GM19452 (cell line): ENCODE measurements at regions not wholly inside any gene's neighbourhood (a gene's known extent, or its start where the extent isn't known, plus 50 kb on each side); places are given as distances from the start of the nearest gene placed in this dataset.

Source experiments
- ATAC-seq: cut with Tn5 transposase; IDR thresholded peaks from one replicate; pipeline ENCODE4 v1.9.1; 2021; ENCODE audit not compliant: unreplicated experiment

- ATAC-seq, result no peak
Measured at GRCh38 chr7:131197920-131198615, 129.6 kb upstream of the MKLN1 start.

DNA sequence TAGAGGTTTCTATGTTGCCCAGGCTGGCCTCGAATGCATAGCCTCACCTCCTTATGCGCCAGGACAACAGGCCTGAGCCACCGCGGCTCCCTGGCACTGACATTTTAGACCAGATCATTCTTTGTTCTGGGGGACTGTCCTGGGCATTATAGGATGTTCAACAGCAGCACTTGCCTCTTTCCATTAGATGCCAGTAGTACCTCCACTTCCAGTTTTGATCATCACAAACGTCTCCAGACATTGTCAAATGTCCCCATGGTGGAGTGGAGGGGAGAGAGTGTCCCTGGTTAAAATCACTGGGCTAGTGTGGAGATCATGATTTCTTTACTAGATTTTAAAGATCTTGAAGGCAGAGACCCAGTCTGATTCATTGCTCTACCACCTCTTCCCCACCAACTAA lies 125.2 kb upstream of the MKLN1 start:
- no peak for ATAC-seq

DNA sequence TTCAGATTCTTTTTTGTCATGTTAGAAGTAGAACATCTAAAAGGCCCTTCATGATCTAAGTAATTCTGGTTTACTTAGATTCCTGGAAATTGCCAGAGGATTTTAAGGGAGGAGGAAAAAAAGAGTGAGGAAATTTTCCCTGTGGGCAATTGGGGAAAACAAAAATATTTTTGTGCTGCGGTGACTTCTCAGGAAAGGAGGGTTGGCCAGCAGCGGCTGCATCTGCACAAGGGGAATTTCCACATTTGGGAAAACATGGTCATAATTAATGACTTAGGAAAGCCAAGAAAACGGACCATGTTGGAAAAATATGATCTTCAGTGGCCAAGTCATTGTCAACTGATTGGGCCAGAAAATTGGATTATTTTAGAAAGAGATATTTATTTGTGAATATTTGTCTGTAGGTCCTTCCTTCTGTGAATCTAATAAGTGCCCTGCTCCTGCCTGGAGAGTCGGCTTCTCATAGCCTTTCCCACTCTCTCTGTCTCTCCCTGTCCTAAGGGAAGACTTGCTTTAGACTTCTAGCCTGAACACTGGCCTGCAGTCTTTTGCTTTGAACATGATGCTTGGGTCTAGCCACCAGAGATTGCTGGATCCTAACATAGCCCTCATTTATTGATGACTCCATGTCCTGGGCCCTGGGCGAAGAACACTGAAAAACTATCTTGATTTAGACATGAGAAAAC lies 124.2 kb upstream of the MKLN1 start:
- ATAC-seq, result no peak

DNA sequence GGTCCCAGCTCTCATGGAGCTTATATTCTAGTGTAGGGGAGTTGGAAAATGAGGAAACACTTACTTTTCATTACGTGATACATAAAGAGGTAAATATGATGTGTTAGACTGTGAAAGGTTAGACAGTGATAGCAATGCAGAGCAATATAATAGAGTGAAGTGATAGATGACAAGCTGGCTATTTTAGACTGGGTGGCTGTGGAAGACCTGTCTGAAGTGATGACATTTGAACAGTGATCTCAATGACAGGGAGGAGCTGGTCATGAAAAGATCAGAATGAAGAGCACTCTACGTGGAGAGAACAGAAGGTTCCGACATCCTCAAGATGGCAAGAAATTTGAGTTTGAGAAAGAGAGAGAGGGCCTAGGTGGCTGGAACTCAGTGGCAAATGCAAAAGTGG lies 118.9 kb upstream of the MKLN1 start:
- ATAC-seq, result no peak

DNA sequence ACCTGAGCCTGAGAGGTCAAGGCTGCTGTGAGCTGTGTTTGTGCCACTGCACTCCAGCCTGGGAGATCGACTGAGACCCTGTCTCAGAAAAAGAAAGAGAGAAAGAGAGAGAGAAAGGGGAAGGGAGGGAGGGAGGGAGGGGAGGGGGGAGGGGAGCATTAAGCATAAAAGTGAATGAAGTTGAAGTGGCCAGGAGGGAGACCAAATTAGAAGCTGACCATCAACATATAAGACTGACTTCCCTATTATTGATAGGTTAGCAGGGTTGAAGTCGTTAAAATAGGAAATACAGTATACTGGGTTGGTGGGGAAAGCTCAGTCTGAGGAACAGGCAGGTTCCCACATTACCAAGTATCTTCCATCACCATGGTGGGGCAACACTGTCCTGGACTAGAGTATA lies 117.1 kb upstream of the MKLN1 start:
- no peak for ATAC-seq

DNA sequence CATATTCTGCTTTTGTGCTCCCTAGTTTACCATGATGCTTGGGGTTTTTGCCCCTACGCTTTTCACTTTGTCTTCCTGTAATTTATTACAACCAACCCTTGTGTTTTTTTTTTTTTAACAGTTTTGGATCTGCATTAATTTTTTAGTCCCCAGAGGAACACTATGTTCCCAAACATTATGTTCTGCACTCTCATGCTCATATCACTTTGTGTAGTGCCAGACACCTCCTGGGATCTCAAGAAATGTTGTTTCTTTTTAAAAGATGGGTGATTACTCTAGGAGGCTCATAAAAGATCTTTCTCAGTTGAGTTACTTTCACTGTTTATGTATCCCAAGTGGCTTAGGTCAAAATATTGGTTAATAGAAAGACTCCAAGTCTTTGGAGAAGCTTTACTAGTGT lies 116.2 kb upstream of the MKLN1 start:
- ATAC-seq, result no peak

- ATAC-seq, result no peak
Measured at GRCh38 chr7:131212114-131212513, 115.6 kb upstream of the MKLN1 start.

- peak; percentile 58 for ATAC-seq
Measured at GRCh38 chr7:131218727-131219128, 108.9 kb upstream of the MKLN1 start.

DNA sequence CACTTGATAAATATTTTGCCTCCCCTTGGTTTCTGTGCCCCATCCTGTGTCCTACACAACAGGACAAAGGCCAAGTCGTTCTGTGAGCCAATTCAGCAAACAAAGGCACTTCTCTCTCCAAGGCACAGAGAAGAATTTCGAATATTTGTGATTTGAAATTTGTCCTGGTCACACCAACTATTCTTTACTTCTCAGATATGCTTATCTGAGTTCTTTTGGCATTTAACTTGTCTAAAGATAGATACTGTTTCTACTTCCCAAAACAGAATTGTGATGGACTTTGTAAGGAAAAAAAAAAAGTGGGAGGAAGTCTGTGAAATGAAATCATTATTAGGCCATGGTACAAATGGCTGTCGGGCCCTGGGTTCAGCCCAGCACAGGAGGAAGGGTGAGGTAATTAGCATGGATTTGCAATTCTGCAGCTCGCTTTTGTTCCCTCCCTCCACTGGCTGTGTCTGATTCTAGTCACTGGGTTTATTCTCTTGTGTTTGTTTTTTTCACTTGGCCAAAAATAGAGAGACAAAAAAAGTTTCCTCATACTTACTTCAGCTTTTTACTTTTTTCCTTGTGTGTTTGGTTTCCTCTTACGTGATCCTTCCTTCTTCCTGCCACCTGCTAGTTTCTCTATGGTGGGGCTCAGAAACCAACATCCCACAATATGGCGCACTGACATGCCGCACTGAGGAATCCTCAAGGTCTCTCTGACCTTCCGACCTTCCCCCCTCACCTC lies 108.2 kb upstream of the MKLN1 start:
- ATAC-seq, result no peak

DNA sequence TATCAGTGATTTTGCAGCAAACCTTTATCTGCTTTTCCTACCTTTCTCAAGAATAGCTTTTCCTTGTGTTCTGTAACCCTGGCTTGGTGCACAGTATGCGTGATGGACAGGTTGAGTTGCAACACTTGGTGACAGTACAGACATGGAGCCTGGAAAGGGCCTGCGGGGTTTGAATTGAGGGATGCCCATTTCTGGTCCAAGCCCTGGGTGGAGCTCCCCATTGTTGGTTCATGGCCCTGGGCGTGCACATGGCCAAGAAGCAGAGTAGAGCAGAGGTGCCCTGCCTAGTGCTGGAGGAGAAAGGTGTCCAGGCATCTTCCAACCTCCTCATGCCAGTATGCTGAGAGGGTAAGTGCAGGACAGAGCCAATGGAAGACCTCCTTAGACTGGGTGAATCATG lies 106.6 kb upstream of the MKLN1 start:
- ATAC-seq, result no peak

- no peak for ATAC-seq
Measured at GRCh38 chr7:131222171-131222570, 105.5 kb upstream of the MKLN1 start.

DNA sequence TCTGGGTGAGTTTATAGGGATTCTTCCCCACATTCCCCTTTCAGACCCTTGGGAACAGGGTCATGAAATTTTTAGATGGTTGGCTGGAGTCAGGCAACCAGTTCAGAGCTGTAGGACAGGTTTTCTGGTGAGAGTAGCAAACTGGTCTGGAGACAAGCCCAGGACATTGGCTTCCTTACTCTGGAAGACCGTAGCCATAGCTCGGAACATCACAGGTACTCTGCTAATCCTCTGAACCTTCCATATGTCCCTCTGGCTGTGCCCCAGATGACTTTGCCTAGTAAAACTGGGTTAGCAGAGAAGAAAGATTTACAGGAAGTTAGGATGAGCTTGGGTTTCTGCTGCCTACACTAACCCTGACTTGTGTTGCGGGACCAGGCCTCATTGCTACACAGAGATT lies 104.5 kb upstream of the MKLN1 start:
- no peak for ATAC-seq

DNA sequence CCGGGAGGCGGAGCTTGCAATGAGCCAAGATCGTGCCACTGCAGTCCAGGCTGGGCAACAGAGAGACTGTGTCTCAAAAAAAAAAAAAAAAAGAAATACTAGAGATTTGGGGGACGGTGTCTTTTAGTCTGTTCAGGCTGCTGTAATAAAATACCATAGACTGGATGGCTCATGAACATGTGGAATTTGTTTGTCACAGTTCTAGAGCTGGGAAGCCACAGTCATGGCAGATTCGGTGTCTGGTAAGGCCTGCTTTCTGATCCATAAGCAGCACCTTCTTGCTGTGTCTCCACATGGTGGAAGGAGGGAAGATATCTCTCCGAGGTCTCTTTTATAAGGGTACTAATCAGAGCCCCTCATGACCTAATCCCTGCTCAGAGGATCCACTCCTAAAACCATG lies 102.7 kb upstream of the MKLN1 start:
- ATAC-seq, result no peak

DNA sequence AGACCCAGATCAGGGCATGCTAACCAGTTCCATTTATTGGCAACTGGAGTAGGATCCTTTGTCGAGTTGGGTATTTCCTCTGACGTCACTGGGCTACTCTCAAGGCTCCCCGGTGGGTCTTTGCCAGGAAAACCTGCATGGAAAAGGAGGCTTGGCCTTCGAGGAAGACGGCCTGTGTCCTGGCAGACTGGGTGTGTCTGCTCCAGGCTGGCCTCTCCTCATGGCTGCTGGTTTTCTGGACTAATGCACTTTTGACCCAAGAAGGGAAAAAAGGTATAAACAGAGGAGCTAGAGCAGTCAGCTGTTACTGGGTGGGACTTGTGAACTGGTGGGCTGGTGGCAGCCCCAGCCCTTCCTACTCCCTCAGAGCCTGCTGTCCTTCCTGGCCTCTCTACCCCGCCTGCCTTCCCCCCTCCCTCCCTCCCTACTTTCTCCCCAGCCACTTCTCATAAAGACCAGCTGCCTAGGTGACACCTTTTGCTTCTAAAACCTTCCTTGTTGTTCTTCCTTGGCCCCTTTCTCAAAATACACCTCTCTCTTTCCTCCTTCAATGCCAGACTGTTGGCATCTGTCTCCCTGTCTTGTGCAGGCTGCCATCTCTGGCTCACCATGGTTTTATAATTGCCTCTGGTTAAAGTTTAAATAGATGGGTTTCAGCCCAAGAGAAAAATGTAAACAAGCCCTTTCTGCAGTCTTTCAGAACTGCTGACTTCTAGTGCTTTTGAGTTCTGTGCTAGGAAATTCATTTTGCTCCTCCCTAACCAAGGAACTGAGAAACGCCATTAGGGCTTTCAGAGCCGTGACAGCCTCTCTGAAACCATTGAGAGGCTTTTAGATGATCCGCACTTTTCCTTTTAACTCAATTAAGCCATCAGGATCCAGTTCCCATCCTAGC lies 101.8 kb upstream of the MKLN1 start:
- ATAC-seq, result no peak

- no peak for ATAC-seq
Measured at GRCh38 chr7:131226514-131226865, 101.2 kb upstream of the MKLN1 start.

DNA sequence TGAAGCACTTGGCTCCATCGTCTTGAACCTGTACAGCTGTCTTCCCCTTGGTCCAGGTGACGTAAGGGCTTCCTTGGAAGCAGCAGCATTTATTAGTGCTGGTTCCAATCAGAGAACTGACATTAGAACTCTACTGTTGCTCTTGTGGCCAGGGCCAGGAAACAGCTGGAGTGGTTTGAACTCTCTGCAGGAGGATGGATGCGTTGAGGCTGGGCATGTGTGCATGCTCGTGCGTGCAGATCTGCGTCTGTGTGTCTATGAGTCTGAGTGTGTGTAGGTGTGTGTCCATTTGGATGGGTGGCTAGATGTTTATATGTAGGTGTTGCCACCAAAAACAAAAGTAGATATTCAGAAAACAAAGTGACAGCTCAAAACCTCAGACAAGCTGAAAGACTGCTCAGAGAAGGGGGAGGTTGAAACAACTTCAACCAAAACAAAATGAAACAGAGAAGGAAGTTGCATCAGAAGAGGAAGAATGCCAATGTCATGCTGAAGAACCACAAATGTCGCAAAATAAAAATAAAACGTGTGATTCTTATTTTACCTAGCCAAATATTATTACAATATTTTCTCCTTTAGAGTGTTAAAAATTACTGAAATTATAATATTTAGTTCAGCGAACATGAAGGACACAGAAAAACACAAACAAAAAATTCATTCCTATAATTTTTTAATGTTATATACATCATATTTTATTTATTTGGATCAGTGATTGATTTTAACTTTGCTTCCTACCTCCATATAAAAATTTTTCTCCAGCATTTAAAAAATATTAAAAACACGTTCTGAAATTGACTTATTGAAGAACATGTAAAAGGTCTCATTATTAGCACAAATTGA lies 96.1 kb upstream of the MKLN1 start:
- ATAC-seq, result peak; percentile 80

- ATAC-seq, result no peak
Measured at GRCh38 chr7:131232768-131233167, 94.9 kb upstream of the MKLN1 start.

DNA sequence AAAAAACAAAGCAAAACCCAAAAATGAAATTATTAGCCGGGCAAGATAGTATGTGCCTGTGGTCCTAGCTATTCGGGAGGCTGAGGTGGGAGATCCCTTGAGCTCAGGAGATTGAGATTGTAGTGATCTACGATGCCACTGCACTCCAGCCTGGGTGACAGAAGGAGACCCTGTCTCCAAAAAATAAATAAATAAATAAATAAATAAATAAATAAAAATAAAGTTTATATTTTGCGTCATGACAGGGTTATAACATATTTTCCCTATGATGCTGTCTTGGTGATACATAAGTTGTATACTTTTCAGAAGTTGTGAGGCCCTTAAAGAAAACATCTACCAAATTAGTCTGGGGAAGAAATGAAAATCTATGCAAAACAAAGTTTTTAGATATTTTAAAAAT lies 94.5 kb upstream of the MKLN1 start:
- no peak for ATAC-seq

DNA sequence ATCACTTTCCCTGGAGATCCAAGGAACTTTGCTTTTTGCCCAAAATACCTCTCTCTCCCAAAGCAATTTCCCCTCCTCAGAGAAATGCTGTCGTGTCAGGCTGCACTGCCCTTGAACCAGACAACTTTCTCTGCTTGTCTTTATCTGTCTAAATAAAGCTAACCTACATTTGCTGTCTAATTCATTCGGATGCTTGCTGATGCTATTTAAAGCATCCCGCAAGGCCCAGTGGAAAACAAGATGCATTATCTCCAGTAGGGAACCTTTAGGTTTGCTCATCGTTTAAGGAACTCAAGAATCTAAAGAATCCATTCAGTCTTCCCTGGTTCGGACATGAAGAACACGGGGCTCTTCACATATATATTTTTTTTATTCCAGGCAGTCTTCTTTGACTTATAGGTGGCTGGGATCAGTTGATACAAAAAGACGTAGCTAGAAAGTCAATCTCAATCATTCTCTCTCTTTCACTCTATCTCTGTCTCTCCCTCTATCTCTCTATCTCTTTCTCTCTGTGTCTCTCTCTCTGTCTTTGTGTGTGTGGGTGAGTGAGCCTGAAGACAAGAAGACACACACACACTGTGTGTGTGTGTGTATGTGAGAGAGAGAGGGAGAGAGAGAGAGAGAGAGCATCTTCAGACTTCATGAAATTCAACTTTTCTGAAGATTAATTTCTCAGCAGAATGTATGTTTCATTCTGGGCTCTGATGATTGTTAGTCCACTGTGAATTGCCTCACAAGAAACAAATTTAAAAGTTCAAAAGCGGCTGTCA lies 92.8 kb upstream of the MKLN1 start:
- no peak for ATAC-seq
